K562 (cell line): ENCODE measurements at regions not wholly inside any gene's neighbourhood (a gene's known extent, or its start where the extent isn't known, plus 50 kb on each side); places are given as distances from the start of the nearest gene placed in this dataset.

Experiments
- ATAC-seq: fragments of 200-7000 bp; cut with Tn5 transposase; 3 replicates; pipeline ENCODE4 v1.9.1; 2020; ENCODE audit warnings: moderate library complexity
- BruUV-seq: library from RNA; stranded (reverse); fragments of 400-500 nt; replicated peaks from 2 replicates; lab custom pipeline; 2021; lab: Mats Ljungman, UMichigan
- CTCF ChIA-PET: fragments of 300-600 bp; formaldehyde crosslinking; extraction: SDS; loops from one replicate; lab custom pipeline; 2021; ENCODE audit warnings: low intra/inter-chr PET ratio; lab: Yijun Ruan, JAX
- POLR2A ChIA-PET: fragments of 300-600, 350-650 bp; sonication (Branson Sonifier 250); formaldehyde crosslinking; extraction: SDS; loops from one replicate; lab custom pipeline; 2021; ENCODE audit warnings: antibody characterized with exemption, inconsistent platforms; lab: Yijun Ruan, JAX
- DNase-seq, 4 experiments: peaks; one replicate each; pipeline versions ENCODE4 v3.0.0 to v3.0.0-alpha.2; 2011 to 2018; ENCODE audit warnings: low spot score in 3 of 4, mixed read lengths in 3 of 4; ENCODE audit errors: extremely low read depth in 1 of 4
- FAIRE-seq: peaks from 2 replicates; lab custom pipeline; 2011; peaks lifted over from hg19 to GRCh38; lab: Jason Lieb, UNC
- H2AFZ ChIP-seq: 2 replicates; pipeline ENCODE4 v1.6.0; 2011; ENCODE audit warnings: low read depth, low read length, control low read depth, inconsistent platforms
- H3K27ac ChIP-seq: fragments of 200-600 bp; 3 replicates; pipeline ENCODE4 v1.8.0; 2011; ENCODE audit warnings: low read depth, mild to moderate bottlenecking, control low read depth, inconsistent platforms, low read length, moderate library complexity, mixed read lengths; ENCODE audit errors: extremely low read depth
- H3K27me3 ChIP-seq, 2 experiments: fragments of 300-600 bp in 1 of 2; 2 replicates in 1 of 2; 3 replicates in 1 of 2; pipeline versions ENCODE4 v1.6.0 to v1.8.0; 2011; ENCODE audit warnings: inconsistent platforms in 2 of 2, low read length in 2 of 2, mild to moderate bottlenecking in 1 of 2, mixed read lengths in 1 of 2, moderate library complexity in 1 of 2; ENCODE audit not compliant: control insufficient read depth in 2 of 2, insufficient read depth in 2 of 2
- H3K36me3 ChIP-seq: fragments of 300-600 bp; 3 replicates; pipeline ENCODE4 v1.8.0; 2011; ENCODE audit warnings: mild to moderate bottlenecking, low read length, inconsistent platforms; ENCODE audit not compliant: control insufficient read depth, insufficient read depth
- H3K4me1 ChIP-seq, 2 experiments: fragments of 200-600 bp in 1 of 2; replicated peaks in 1 of 2; 2 replicates in 1 of 2; 3 replicates in 1 of 2; pipeline versions ENCODE4 v1.5.1 to v1.8.0; 2011; ENCODE audit warnings: inconsistent platforms in 2 of 2, low read length in 2 of 2, mild to moderate bottlenecking in 1 of 2, mixed read lengths in 1 of 2, moderate library complexity in 1 of 2; ENCODE audit not compliant: control insufficient read depth in 2 of 2, insufficient read depth in 2 of 2
- H3K4me2 ChIP-seq: 2 replicates; pipeline ENCODE4 v1.6.1; 2011; ENCODE audit warnings: low read length, control low read depth, inconsistent platforms, mixed read lengths; ENCODE audit not compliant: insufficient read depth
- H3K4me3 ChIP-seq: fragments of 200-600 bp; sonication (generic), shearing (Covaris generic); 2 replicates; pipeline ENCODE4 v1.5.1; 2016; ENCODE audit warnings: control low read depth, inconsistent platforms
- H3K79me2 ChIP-seq: fragments of 200-600 bp; 3 replicates; pipeline ENCODE4 v1.8.0; 2011; ENCODE audit warnings: low read length, inconsistent platforms; ENCODE audit not compliant: control insufficient read depth, insufficient read depth
- H3K9ac ChIP-seq, 2 experiments: 2 replicates each; pipeline versions ENCODE4 v1.6.0 to v1.6.1; 2011; ENCODE audit warnings: low read depth in 2 of 2, low read length in 2 of 2, control low read depth in 1 of 2, inconsistent platforms in 1 of 2, mild to moderate bottlenecking in 1 of 2, mixed read lengths in 1 of 2; ENCODE audit not compliant: insufficient read depth in 1 of 2
- H3K9me1 ChIP-seq: one replicate; pipeline ENCODE4 v1.6.0; 2011; ENCODE audit warnings: inconsistent platforms, mild to moderate bottlenecking, low read length, moderate library complexity; ENCODE audit not compliant: control insufficient read depth, insufficient read depth
- H3K9me3 ChIP-seq: replicated peaks from 2 replicates; pipeline ENCODE4 v1.5.1; 2011; ENCODE audit warnings: low read depth, low read length, inconsistent platforms; ENCODE audit not compliant: control insufficient read depth, insufficient read depth
- H4K20me1 ChIP-seq: replicated peaks from 2 replicates; pipeline ENCODE4 v1.6.1; 2011; ENCODE audit warnings: low read length, inconsistent platforms, mixed read lengths; ENCODE audit not compliant: control insufficient read depth, insufficient read depth
- BDP1 ChIP-seq: IDR thresholded peaks from 3 replicates; pipeline ENCODE4 v1.6.1; 2011; ENCODE audit not compliant: insufficient read length, insufficient read depth
- FOXA1 ChIP-seq: fragments of 450-650 bp; IDR thresholded peaks from 2 replicates; pipeline ENCODE4 v1.6.1; 2016; ENCODE audit warnings: mild to moderate bottlenecking, borderline replicate concordance
- MAFK ChIP-seq: IDR thresholded peaks from 2 replicates; pipeline ENCODE4 v1.6.1; 2011; ENCODE audit warnings: low read length, improper control_type of control experiment
- MXI1 ChIP-seq: IDR thresholded peaks from 2 replicates; pipeline ENCODE4 v1.6.1; 2011; ENCODE audit warnings: low read depth, mild to moderate bottlenecking, improper control_type of control experiment, low read length
- PML ChIP-seq: IDR thresholded peaks from 2 replicates; pipeline ENCODE4 v1.6.1; 2012; ENCODE audit warnings: low read length, inconsistent platforms
- TCF15 ChIP-seq: fragments of 250-450 bp; sonication (Bioruptor Pico); IDR thresholded peaks from 2 replicates; pipeline ENCODE4 v1.8.0; 2022; ENCODE audit warnings: moderate library complexity, mild to moderate bottlenecking, inconsistent platforms
- YY1 ChIP-seq, 3 experiments: IDR thresholded peaks; 2 replicates each; pipeline ENCODE4 v1.6.1; 2011; ENCODE audit warnings: low read length in 2 of 3, mild to moderate bottlenecking in 2 of 3, moderate library complexity in 2 of 3, borderline replicate concordance in 1 of 3, control low read depth in 1 of 3, low read depth in 1 of 3; ENCODE audit not compliant: insufficient read depth in 3 of 3, insufficient replicate concordance in 2 of 3, control insufficient read depth in 1 of 3, insufficient read length in 1 of 3; ENCODE audit errors: extremely low read depth in 1 of 3
- ZNF277 ChIP-seq: fragments of 250-450 bp; sonication (Bioruptor Pico); IDR thresholded peaks from 2 replicates; pipeline ENCODE4 v1.8.0; 2022; ENCODE audit warnings: inconsistent platforms, mild to moderate bottlenecking, moderate library complexity, borderline replicate concordance
- ZZZ3 ChIP-seq: fragments of 450-650 bp; IDR thresholded peaks from 2 replicates; pipeline ENCODE4 v1.6.1; 2016; ENCODE audit warnings: antibody characterized with exemption, mild to moderate bottlenecking, moderate library complexity
- WGBS: fragments of 100-300 bp; shearing (Covaris generic); methylation state at CpG from one replicate; pipeline ENCODE4 v1.1.6; 2016; ENCODE audit warnings: low coverage, mixed read lengths; ENCODE audit not compliant: insufficient coverage; ENCODE audit errors: missing lambda C conversion rate; 5-methylcytosine and 5-hydroxymethylcytosine counted together
- in situ Hi-C: fragments of 300-500 bp; cut with MboI; formaldehyde crosslinking; loops from 4 replicates; pipeline ENCODE4 v1.15.0; 2018; ENCODE audit warnings: inconsistent platforms, mixed read lengths
- intact Hi-C: fragments of 100-400 bp; cut with micrococcal nuclease; formaldehyde crosslinking; loops from 2 replicates; pipeline ENCODE4 v1.14.2; 2022
- TF ChIP-seq, protein P1 (sequence below): sonication (generic); formaldehyde crosslinking; IDR thresholded peaks from 2 replicates; pipeline ENCODE4 v1.9.0; 2022; ENCODE audit warnings: mild to moderate bottlenecking, missing genetic modification reagents

- no peaks in the 10 kb centered on the region for H3K4me1 ChIP-seq
- no peaks in the 10 kb centered on the region for H3K36me3 ChIP-seq
- POLR2A ChIA-PET: no interaction called here
- H3K79me2 ChIP-seq: no peaks in the 10 kb centered on the region
- in situ Hi-C loops (no loop called here), intact Hi-C loops (no loop called here)
- no peaks in the 10 kb centered on the region for H3K9me3 ChIP-seq
- no peaks in the 10 kb centered on the region for H4K20me1 ChIP-seq
- TF ChIP-seq MAFK: no peak
- TF ChIP-seq, all 486 proteins: peak for 0
- no peaks in the 10 kb centered on the region for H3K27me3 ChIP-seq
- H3K4me3 ChIP-seq: no peak overlapping the region
- no peak overlapping the region for H3K9ac ChIP-seq
- no peak overlapping the region for H3K27ac ChIP-seq
- 4% methylated on average over 2 of the region's 2 CpGs for WGBS
- no peak for ATAC-seq
- BruUV-seq: no TSS peak
- no peak overlapping the region for H2AFZ ChIP-seq
- H3K4me2 ChIP-seq: no peak overlapping the region
- no peak for FAIRE-seq
- no peak for DNase-seq
- no peaks in the 10 kb centered on the region for H3K9me1 ChIP-seq
- CTCF ChIA-PET: no interaction called here
Measured at GRCh38 chr10:111379534-111380187, 302.8 kb downstream of the ADRA2A start.

GRCh38 chr10:111384556-111384955, 307.7 kb downstream of the ADRA2A start:
- ChIA-PET POLR2A (no interaction called here), CTCF (no interaction called here)
- Histone ChIP-seq H3K79me2 (no peaks in the 10 kb centered on the region), H3K4me2 (no peak overlapping the region), H2AFZ (no peak overlapping the region), H3K9me1 (no peaks in the 10 kb centered on the region), H3K9me3 (no peaks in the 10 kb centered on the region), H3K36me3 (no peaks in the 10 kb centered on the region), H3K4me3 (no peak overlapping the region), H3K27ac (no peak overlapping the region), H3K9ac (no peak overlapping the region), H3K4me1 (no peaks in the 10 kb centered on the region), H4K20me1 (no peaks in the 10 kb centered on the region), H3K27me3 (no peaks in the 10 kb centered on the region)
- DNase-seq (no peak), FAIRE-seq (no peak), ATAC-seq (no peak)
- BruUV-seq: no TSS peak
- in situ Hi-C loops: no loop called here
- intact Hi-C loops: no loop called here
- no peak for TF ChIP-seq FOXA1
- TF ChIP-seq ZZZ3: no peak
- no peak for TF ChIP-seq MXI1
- TF ChIP-seq, protein P1, sequence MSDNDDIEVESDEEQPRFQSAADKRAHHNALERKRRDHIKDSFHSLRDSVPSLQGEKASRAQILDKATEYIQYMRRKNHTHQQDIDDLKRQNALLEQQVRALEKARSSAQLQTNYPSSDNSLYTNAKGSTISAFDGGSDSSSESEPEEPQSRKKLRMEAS (CRISPR knock-in tag): no peak
- no peak for TF ChIP-seq TCF15 (CRISPR knock-in tag)
- TF ChIP-seq PML: no peak
- no peak for TF ChIP-seq ZNF277 (CRISPR knock-in tag)
- TF ChIP-seq YY1 (IDR thresholded peaks at IDR 0.05; ENCODE audit: borderline replicate concordance in 1 of 3, control insufficient read depth in 1 of 3, extremely low read depth in 1 of 3, insufficient read depth in 3 of 3, insufficient read length in 1 of 3, insufficient replicate concordance in 2 of 3, low read depth in 1 of 3, low read length in 2 of 3): no peak
- TF ChIP-seq BDP1: no peak
